Fibroblast of skin of left quadriceps (primary cell): ENCODE measurements at regions not wholly inside any gene's neighbourhood (a gene's known extent, or its start where the extent isn't known, plus 50 kb on each side); places are given as distances from the start of the nearest gene placed in this dataset.
"Not testable (repeated sequence)": the region's sequence is repeated elsewhere in the genome, so short reads cannot be mapped to it uniquely, and the experiment has no call there.

Source experiments
- DNase-seq, 2 experiments: peaks; one replicate each; pipeline ENCODE4 v3.0.0-alpha.2; 2013; ENCODE audit warnings: low read depth in 2 of 2

- no peak for DNase-seq
Observed at GRCh38 chr14:58730792-58731464, 93.2 kb downstream of the DACT1 start.

GRCh38 chr14:58731465-58732293 is 93.9 kb downstream of the DACT1 start:
- DNase-seq: peak; percentile 99 to 100

GRCh38 chr14:58732387-58732786 is 94.6 kb downstream of the DACT1 start:
- no peak for DNase-seq

- no peak for DNase-seq
Observed at GRCh38 chr14:58733451-58734208, 95.9 kb downstream of the DACT1 start.

GRCh38 chr14:58735596-58735995 is 97.8 kb downstream of the DACT1 start:
- no peak for DNase-seq

GRCh38 chr14:58736606-58737005 is 98.8 kb downstream of the DACT1 start:
- no peak for DNase-seq

GRCh38 chr14:58737511-58737910 is 99.7 kb downstream of the DACT1 start:
- no peak for DNase-seq

GRCh38 chr14:58738189-58738836 is 100.6 kb downstream of the DACT1 start:
- DNase-seq: peak; percentile 62 to 67

GRCh38 chr14:58738876-58739275 is 101.1 kb downstream of the DACT1 start:
- no peak for DNase-seq

GRCh38 chr14:58739674-58740073 is 101.9 kb downstream of the DACT1 start:
- no peak for DNase-seq

GRCh38 chr14:58740379-58740935 is 102.7 kb downstream of the DACT1 start:
- no peak for DNase-seq

GRCh38 chr14:58744801-58745394 is 107.1 kb downstream of the DACT1 start:
- DNase-seq: peak in 1 of 2 experiments; percentile 49

- peak; percentile 76 for DNase-seq
Observed at GRCh38 chr14:58746261-58746660, 108.5 kb downstream of the DACT1 start.

- DNase-seq: no peak
Observed at GRCh38 chr14:58746701-58747100, 108.9 kb downstream of the DACT1 start.

GRCh38 chr14:58747181-58747580 is 109.4 kb downstream of the DACT1 start:
- peak; percentile 83 to 84 for DNase-seq

GRCh38 chr14:58748251-58748650 is 110.5 kb downstream of the DACT1 start:
- DNase-seq: not testable (repeated sequence)

GRCh38 chr14:58749066-58749669 is 111.4 kb downstream of the DACT1 start:
- DNase-seq: peak; percentile 84 to 87

- no peak for DNase-seq
Observed at GRCh38 chr14:58750321-58751269, 112.8 kb downstream of the DACT1 start.

- DNase-seq: no peak
Observed at GRCh38 chr14:58751788-58752187, 114.0 kb downstream of the DACT1 start.

GRCh38 chr14:58752289-58752688 is 114.5 kb downstream of the DACT1 start:
- no peak for DNase-seq
